Frontal cortex (tissue), 3 donors: ENCODE measurements at regions not wholly inside any gene's neighbourhood (a gene's known extent, or its start where the extent isn't known, plus 50 kb on each side); places are given as distances from the start of the nearest gene placed in this dataset.
"Not testable (repeated sequence)": the region's sequence is repeated elsewhere in the genome, so short reads cannot be mapped to it uniquely, and the experiment has no call there.

ENCODE experiments used
- DNase-seq, 2 donors: peaks; one replicate each; pipeline ENCODE4 v3.0.0; 2012; ENCODE audit warnings: low spot score in 2 of 2
- FAIRE-seq: peaks from 2 replicates; lab custom pipeline; 2012; peaks lifted over from hg19 to GRCh38; lab: Jason Lieb, UNC
- donor health status: control.
- donor health status: control.
- donor health status: control.

GRCh38 chr14:85150166-85150565 is 379.8 kb upstream of the FLRT2 start:
- DNase-seq = no peak
- FAIRE-seq = no peak

DNA sequence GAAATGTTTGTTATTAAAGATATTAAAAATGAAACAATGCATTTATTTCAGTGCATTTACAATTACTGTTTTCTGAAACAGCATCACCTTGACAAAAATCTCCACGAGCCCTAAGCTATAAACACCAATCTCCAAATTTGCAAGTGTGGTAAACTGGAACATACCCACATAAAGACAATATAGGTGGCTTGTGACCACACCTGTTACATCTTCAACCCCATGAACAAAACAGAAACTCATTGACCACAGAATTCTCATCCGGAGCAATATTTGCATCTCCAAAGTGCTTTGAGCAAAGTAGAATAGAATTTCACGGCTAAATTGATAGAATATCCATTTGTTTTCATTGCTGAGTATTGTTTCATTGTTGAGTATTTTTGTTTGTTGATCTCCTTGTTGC is 375.2 kb upstream of the FLRT2 start:
- DNase-seq (no peak), FAIRE-seq (no peak)

DNA sequence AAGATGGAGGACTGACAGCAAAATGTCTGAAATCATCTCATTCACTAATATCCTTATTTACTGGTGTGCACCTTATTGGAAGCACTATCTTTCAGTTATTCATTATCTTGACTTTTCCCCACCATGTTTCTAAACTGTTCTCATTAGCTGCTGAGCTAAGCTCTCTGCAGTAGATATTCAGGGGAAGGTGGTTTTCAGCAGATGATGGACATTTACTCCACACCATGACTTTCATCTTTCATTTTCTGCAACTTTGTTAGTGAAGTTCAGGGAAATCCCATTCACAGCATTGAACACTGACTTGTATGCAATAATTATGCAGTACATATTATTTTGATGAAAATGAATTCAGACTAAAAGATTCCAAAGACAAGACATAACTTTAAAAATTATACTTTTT is 373.6 kb upstream of the FLRT2 start:
- FAIRE-seq (no peak), DNase-seq (no peak)

- no peak for DNase-seq
- no peak for FAIRE-seq
Measured at GRCh38 chr14:85159726-85160125, 370.2 kb upstream of the FLRT2 start.

GRCh38 chr14:85165094-85165493 is 364.9 kb upstream of the FLRT2 start:
- FAIRE-seq (no peak), DNase-seq (no peak)

DNA sequence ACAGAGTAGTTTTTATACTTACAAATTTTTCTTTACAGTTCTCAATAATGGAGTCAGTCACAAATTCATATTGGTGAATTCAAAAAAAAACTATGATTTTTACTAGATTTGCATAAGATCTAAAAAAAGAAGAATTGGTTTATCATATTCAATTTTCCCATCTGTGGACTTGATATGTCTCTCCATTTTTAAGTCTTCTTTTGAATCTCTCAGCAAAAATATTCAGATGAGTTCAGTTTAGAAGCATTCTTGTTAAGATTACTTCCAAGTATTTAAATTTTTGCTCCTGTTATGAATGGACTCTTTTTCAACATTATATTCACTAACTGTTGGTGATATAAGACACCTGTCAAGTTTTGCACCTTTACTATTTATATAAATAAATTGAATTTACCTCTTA is 360.6 kb upstream of the FLRT2 start:
- no peak for FAIRE-seq
- DNase-seq = no peak

- no peak for DNase-seq
Measured at GRCh38 chr14:85172290-85172689, 357.7 kb upstream of the FLRT2 start.

GRCh38 chr14:85172889-85173477 is 357.0 kb upstream of the FLRT2 start:
- no peak for FAIRE-seq
- no peak for DNase-seq

More at GRCh38 chr14:85172290-85172689, 357.7 kb upstream of the FLRT2 start:
- no peak for FAIRE-seq

GRCh38 chr14:85175556-85175955 is 354.4 kb upstream of the FLRT2 start:
- DNase-seq (no peak), FAIRE-seq (no peak)

- FAIRE-seq = no peak
Measured at GRCh38 chr14:85178864-85179263, 351.1 kb upstream of the FLRT2 start.

DNA sequence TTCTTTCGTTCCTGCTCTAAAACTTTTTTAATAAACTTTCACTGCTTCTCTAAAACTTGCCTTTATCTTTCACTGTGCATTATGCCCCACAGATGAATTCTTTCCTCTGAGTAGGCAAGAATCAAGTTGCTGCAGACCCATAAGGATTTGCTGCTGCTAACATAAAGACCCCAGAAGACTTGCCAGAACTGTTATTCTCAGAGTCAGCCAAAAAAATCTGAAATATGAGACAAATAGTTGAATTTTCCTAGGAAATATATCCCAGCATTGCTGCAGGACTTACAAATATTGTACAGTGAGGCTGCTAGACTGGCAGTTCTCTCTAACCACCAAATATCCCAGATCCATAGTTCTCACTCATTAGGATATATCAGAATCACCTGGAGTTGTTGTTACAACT is 349.1 kb upstream of the FLRT2 start:
- FAIRE-seq (no peak), DNase-seq (no peak)

More at GRCh38 chr14:85178864-85179263, 351.1 kb upstream of the FLRT2 start:
- DNase-seq = no peak

GRCh38 chr14:85182282-85182681 is 347.7 kb upstream of the FLRT2 start:
- DNase-seq (no peak), FAIRE-seq (no peak)

DNA sequence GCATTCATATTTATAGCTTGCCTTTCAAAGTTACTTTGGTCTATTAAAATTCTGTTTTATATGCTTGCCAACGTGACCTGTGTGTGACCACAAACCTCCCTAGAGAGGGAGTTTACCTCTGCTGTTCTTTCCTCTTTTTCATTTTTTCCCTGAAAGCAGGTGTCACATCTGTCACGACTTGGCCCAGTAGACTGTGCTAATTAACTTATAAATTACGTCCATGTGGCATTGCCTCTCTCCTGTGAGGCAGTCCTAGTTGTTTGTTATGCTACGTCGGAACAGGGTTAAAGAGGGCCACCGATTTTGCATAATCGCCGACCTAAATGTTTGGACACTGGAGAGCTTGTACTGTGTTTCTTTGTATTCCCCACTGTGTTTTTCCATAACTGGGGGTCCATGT is 343.9 kb upstream of the FLRT2 start:
- no peak for FAIRE-seq
- no peak for DNase-seq

DNA sequence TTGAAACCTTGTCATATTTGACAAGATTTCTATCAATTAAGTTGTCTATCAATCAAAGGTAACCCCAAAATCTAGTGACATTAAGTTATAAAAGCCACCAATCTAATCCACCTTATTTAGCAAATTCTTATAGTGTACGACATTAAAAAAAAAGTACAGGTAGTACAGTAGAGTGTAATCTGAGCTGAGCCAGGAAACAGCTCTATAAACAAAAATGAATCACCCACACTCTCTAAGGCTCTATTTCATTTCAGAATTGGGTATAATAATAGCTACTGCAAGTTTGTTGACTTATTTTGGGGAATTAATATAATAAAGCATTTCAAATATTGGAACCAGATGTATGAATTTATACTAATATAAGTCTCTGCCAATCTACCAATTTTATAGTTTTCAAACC is 342.4 kb upstream of the FLRT2 start:
- DNase-seq (no peak), FAIRE-seq (no peak)

- DNase-seq = no peak
- no peak for FAIRE-seq
Measured at GRCh38 chr14:85188836-85189235, 341.1 kb upstream of the FLRT2 start.

- DNase-seq, FAIRE-seq: not testable (repeated sequence)
Measured at GRCh38 chr14:85189253-85189652, 340.7 kb upstream of the FLRT2 start.

- no peak for FAIRE-seq
- DNase-seq = no peak
Measured at GRCh38 chr14:85190251-85190650, 339.7 kb upstream of the FLRT2 start.

DNA sequence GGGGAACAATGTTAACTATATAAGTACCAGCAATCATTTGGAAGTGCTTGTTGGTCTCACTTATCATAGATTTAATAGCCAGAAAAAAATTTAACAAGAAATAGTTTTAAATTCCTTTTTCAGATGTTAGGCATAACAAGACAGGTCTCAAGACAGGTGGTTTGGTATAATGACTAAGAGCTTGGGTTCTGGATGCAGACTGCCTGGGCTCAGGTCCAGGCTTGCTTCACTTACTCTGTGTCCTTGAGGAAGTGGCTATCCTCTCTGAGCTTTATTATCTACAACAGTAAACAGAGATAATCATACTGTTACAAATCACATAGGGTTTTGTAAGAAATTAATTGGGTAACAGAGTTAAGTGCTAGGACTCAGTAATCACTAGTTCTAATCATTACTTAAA is 338.0 kb upstream of the FLRT2 start:
- no peak for DNase-seq
- FAIRE-seq = no peak

DNA sequence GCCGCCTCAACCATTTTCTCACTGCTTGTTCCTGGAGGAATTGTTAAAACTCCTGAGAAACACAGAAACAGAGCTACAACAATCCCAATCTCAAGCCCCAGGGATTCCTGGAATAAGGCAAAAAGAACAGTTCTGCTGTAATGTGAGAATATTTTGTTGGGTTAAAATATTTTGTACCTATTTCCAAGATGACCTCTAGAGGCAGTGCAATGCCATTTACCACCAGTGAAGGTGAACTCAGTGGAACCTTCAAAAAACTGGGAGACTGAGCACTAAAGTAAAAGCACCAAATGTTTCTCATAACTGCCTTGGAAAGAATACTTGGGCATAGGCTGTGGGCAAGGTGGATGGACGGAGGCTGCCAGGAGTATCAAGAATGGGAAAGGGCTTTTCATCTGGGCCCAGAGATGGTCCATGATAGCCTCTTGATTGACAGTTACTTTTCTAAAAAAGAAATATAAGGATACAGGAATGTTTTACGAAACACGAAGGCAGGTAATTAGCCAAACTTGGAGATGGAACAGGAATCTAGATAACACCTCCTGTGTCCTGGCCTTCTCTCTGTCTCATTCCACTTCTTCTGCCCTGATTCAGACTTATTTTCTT is 334.0 kb upstream of the FLRT2 start:
- DNase-seq = no peak
- no peak for FAIRE-seq

GRCh38 chr14:85198001-85198400 is 331.9 kb upstream of the FLRT2 start:
- FAIRE-seq (no peak), DNase-seq (no peak)

- no peak for FAIRE-seq
- DNase-seq = no peak
Measured at GRCh38 chr14:85205875-85206274, 324.1 kb upstream of the FLRT2 start.

DNA sequence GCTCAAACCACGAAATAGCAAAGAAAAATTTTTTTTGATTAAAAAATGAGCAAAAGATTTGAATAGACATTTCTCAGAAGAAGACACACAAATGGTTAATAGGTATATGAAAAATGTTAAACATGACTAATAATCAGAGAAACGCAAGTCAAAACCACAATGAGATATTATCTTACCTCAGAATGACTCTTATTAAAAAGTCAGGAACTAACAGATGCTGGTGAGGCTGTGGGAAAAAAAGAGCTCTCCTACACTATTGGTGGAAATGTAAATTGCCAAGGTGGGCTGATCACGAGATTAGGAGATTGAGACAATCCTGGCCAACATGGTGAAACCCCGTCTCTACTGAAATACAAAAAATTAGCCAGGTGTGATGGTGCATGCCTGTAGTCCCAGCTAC is 315.5 kb upstream of the FLRT2 start:
- DNase-seq = no peak

More for the DNA sequence above, 315.5 kb upstream of the FLRT2 start:
- no peak for FAIRE-seq
